Vagina (tissue), 2 donors: ENCODE measurements at regions not wholly inside any gene's neighbourhood (a gene's known extent, or its start where the extent isn't known, plus 50 kb on each side); places are given as distances from the start of the nearest gene placed in this dataset.

Experiments used
- DNase-seq, 2 donors: peaks; one replicate each; pipeline ENCODE4 v3.0.0-alpha.2; 2017; ENCODE audit errors: extremely low spot score in 2 of 2
- H3K27ac ChIP-seq: fragments of 200-600 bp; sonication (generic); one replicate; pipeline ENCODE4 v1.5.1; 2019
- H3K27me3 ChIP-seq: fragments of 200-600 bp; sonication (generic); one replicate; pipeline ENCODE4 v1.5.1; 2019
- H3K36me3 ChIP-seq, 2 donors: fragments of 200-600 bp; sonication (generic); one replicate each; pipeline ENCODE4 v1.5.1; 2017 to 2019
- H3K4me1 ChIP-seq: fragments of 200-600 bp; sonication (generic); one replicate; pipeline ENCODE4 v1.5.1; 2019
- H3K4me3 ChIP-seq, 2 donors: fragments of 200-600 bp; sonication (generic); 1 replicate in 1 of 2; 2 replicates in 1 of 2; pipeline ENCODE4 v1.5.1; 2016 to 2019
- H3K9me3 ChIP-seq: fragments of 200-600 bp; sonication (generic); one replicate; pipeline ENCODE4 v1.5.1; 2019
- CTCF ChIP-seq, 3 experiments: fragments of 450-650 bp in 2 of 3; fragments of 200-600 bp in 1 of 3; sonication (generic) in 1 of 3; IDR thresholded peaks; one replicate each; pipeline ENCODE4 v1.5.1; 2017 to 2019; ENCODE audit warnings: antibody characterized with exemption in 3 of 3, mild to moderate bottlenecking in 2 of 3, moderate library complexity in 2 of 3
- POLR2A ChIP-seq, 2 donors: fragments of 450-650 bp; IDR thresholded peaks; one replicate each; pipeline ENCODE4 v1.6.1; 2017; ENCODE audit warnings: antibody characterized with exemption in 2 of 2, mild to moderate bottlenecking in 2 of 2, moderate library complexity in 2 of 2
- POLR2AphosphoS5 ChIP-seq, 2 donors: sonication (generic); formaldehyde crosslinking; IDR thresholded peaks; one replicate each; pipeline ENCODE4 v1.9.0; 2017; ENCODE audit warnings: antibody characterized with exemption in 2 of 2, mild to moderate bottlenecking in 2 of 2, low read depth in 1 of 2; ENCODE audit not compliant: insufficient read depth in 1 of 2
- intact Hi-C: fragments of 100-400 bp; cut with DNase I; formaldehyde crosslinking; loops from one replicate; pipeline ENCODE4 v1.15.1; 2023

- Histone ChIP-seq H3K4me1 (no peaks in the 10 kb centered on the region), H3K27ac (no peak overlapping the region), H3K9me3 (no peaks in the 10 kb centered on the region), H3K36me3 (no peaks in the 10 kb centered on the region), H3K4me3 (no peak overlapping the region), H3K27me3 (no peaks in the 10 kb centered on the region)
- intact Hi-C loops = no loop called here
- no peak for DNase-seq
- no peak for TF ChIP-seq POLR2AphosphoS5 (IDR thresholded peaks at IDR 0.05; ENCODE audit: insufficient read depth in 1 of 2, low read depth in 1 of 2)
- TF ChIP-seq POLR2A (IDR thresholded peaks at IDR 0.05) = no peak
- TF ChIP-seq CTCF (IDR thresholded peaks at IDR 0.05) = no peak
Observed at GRCh38 chr1:98410082-98410481, 251.4 kb upstream of the SNX7 start.

GRCh38 chr1:98406352-98407088 lies 255.0 kb upstream of the SNX7 start:
- intact Hi-C loops = no loop called here
- H3K4me3 ChIP-seq = no peak overlapping the region
- no peaks in the 10 kb centered on the region for H3K27me3 ChIP-seq
- H3K36me3 ChIP-seq = no peaks in the 10 kb centered on the region
- no peak for DNase-seq
- TF ChIP-seq POLR2AphosphoS5 (IDR thresholded peaks at IDR 0.05; ENCODE audit: insufficient read depth in 1 of 2, low read depth in 1 of 2) = no peak
- no peaks in the 10 kb centered on the region for H3K9me3 ChIP-seq
- H3K4me1 ChIP-seq = no peaks in the 10 kb centered on the region
- H3K27ac ChIP-seq = no peak overlapping the region

DNA sequence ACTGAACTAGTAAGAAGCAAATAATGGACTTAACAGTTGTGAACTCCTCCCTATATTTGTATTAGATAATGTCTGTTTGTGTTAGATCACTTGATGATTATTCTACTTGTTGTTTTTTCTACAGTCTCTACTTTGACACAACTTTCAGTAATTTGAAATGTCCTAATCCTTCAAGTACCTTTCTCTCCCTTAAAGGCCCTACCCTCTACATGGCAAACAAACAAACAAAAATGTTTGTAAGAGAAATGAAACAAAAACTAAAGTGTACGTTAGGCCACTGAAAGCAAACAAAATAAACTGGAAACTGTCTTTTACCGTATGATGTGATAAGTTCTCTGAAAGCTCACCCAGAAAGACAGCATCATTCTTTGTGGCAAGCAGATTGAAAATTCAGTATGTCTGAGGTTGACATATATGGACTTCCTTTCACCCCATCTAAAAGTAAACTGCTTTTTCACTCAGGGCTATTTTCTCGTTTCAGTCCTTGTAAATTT lies 255.9 kb upstream of the SNX7 start:
- no peaks in the 10 kb centered on the region for H3K4me1 ChIP-seq
- H3K36me3 ChIP-seq = no peaks in the 10 kb centered on the region
- no peaks in the 10 kb centered on the region for H3K9me3 ChIP-seq
- H3K27me3 ChIP-seq = no peaks in the 10 kb centered on the region
- no peak for DNase-seq
- no peak overlapping the region for H3K4me3 ChIP-seq
- intact Hi-C loops = no loop called here
- no peak overlapping the region for H3K27ac ChIP-seq
- no peak for TF ChIP-seq POLR2A (IDR thresholded peaks at IDR 0.05)
- no peak for TF ChIP-seq POLR2AphosphoS5 (IDR thresholded peaks at IDR 0.05; ENCODE audit: insufficient read depth in 1 of 2, low read depth in 1 of 2)
- no peak for TF ChIP-seq CTCF (IDR thresholded peaks at IDR 0.05)

DNA sequence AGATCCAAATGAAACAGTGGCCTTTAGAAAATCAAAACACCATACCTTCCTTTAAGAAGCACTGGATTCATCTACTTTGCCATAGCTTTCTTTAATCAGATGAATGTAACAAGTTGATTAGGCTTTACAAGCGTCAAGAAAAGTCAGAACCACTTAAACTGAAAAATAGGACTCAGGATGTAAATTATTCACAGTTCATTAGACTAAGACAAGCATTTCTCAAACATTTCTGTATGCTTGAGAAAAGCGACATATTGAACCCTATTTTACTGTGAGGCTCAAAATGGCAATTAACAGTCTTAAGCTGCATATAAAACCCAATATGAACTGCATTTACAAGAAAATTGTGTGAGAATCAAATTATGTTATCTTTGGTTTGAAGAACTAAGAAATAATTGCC lies 256.7 kb upstream of the SNX7 start:
- no peak for TF ChIP-seq POLR2A (IDR thresholded peaks at IDR 0.05)
- TF ChIP-seq CTCF (IDR thresholded peaks at IDR 0.05) = no peak
- no peak for TF ChIP-seq POLR2AphosphoS5 (IDR thresholded peaks at IDR 0.05; ENCODE audit: insufficient read depth in 1 of 2, low read depth in 1 of 2)
- intact Hi-C loops = no loop called here
- Histone ChIP-seq H3K27ac (no peak overlapping the region), H3K36me3 (no peaks in the 10 kb centered on the region), H3K4me3 (no peak overlapping the region), H3K9me3 (no peaks in the 10 kb centered on the region), H3K27me3 (no peaks in the 10 kb centered on the region), H3K4me1 (no peaks in the 10 kb centered on the region)
- no peak for DNase-seq

DNA sequence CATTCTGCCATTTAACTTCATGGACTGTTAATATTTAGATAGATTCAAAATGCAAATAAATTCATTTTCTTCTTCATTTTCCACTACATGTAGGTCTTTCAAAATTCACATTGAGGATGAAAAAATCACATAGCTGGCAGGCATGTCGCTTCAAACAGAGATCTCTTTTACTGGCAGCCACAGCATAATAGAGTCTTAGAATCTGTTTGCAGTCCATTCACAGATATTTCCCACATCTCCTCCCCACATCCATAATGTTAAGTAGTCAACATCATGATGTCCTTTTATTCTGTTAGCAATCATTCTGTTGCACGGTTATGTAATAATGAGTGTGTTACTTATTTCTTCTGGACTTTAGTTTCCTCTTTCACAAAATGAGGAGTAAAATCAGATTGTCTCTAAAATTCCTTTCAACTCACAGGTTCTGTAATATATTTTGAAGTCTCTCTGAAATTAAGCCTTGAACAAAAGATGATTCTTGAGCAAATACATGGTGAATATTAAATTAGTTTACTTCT lies 257.5 kb upstream of the SNX7 start:
- Histone ChIP-seq H3K36me3 (no peaks in the 10 kb centered on the region), H3K4me3 (no peak overlapping the region), H3K27me3 (no peaks in the 10 kb centered on the region), H3K4me1 (no peaks in the 10 kb centered on the region), H3K27ac (no peak overlapping the region), H3K9me3 (no peaks in the 10 kb centered on the region)
- intact Hi-C loops = no loop called here
- no peak for DNase-seq
- TF ChIP-seq POLR2AphosphoS5 (IDR thresholded peaks at IDR 0.05; ENCODE audit: insufficient read depth in 1 of 2, low read depth in 1 of 2) (no peak), CTCF (IDR thresholded peaks at IDR 0.05) (no peak), POLR2A (IDR thresholded peaks at IDR 0.05) (no peak)
